M059J (cell line): ENCODE measurements at regions not wholly inside any gene's neighbourhood (a gene's known extent, or its start where the extent isn't known, plus 50 kb on each side); places are given as distances from the start of the nearest gene placed in this dataset.

Experiments
- DNase-seq: peaks from one replicate; pipeline ENCODE4 v3.0.0-alpha.2; 2012; ENCODE audit warnings: low read depth

DNA sequence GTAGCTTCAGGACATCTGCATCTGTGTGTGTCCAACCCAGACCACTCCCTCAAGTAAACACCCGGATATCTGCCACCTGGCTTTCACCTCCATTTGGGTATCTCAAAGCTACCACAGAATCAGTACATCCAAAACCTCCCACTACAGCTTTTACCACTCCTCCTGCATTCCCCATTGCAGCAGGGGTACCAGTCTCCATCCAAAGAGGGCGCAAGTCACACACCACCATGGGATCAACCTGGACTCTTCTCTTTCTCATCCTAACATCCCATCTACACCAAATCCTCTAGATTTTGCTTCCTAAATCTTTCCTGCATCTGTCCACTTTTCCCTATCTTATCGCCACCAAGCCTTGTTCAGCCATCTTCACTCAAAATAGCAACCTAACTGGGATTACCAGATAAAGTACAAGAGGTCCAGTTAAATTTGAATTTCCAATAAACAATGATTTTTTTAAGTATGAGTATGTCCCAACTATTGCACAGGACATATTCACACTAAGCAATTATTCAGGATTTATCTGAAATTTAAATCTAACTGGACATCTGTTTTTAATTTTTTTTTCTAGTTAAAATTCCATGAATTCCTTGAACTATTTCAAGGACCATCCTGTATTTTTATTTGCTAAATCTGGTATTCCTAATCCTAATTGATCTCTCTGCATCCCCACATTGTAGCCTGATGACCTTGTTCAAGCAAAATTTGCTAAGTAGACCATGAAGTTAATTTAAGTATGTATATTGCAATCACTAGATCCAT is 164.3 kb upstream of the MLN start:
- DNase-seq, result no peak

DNA sequence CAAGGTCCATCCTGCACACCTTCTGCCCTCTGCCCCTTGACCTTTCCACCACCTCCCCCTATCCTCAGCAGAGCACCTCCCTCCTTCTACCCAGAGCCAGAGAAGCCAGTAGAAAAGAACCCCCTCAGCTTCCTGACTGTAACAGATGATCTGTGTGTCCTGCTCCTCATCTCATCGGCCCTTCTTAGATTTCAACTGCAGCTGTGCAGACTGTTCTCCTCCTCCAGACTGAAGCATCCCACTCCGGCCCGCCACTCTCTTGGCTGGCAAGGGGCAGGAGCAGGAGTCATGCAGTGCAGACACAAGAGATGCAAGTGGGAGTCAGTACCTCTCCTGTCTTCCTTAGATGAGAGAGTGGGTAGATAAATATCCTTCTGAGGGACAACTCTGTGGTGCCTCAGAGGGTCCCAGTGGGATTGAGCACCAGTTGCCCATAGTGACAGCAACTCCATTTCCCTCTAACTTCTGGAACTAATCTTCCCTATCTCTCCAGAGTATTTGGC is 163.5 kb upstream of the MLN start:
- DNase-seq, result no peak

- no peak for DNase-seq
Observed at GRCh38 chr6:33966536-33966935, 162.7 kb upstream of the MLN start.

- no peak for DNase-seq
Observed at GRCh38 chr6:33965766-33966165, 162.0 kb upstream of the MLN start.

DNA sequence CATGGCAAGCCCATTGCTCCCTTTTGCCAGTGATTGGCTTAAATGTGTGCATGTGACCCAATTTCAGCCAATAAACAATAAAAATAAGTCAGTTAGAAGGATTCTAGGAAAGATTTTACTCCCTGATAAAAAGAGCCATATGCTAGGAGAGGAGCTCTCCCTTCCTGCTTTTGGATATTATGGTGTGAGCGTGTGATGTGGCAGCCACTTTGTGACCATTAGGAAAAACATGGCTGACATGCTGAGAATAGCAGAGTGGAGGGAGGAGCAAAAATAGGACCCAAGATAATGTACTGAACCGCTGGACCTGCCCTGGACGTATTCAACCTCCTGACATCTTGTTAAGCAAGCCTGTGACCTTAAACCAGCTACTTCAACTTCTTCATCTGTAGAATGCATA is 160.6 kb upstream of the MLN start:
- DNase-seq, result no peak

GRCh38 chr6:33963136-33963750 is 159.4 kb upstream of the MLN start:
- no peak for DNase-seq

DNA sequence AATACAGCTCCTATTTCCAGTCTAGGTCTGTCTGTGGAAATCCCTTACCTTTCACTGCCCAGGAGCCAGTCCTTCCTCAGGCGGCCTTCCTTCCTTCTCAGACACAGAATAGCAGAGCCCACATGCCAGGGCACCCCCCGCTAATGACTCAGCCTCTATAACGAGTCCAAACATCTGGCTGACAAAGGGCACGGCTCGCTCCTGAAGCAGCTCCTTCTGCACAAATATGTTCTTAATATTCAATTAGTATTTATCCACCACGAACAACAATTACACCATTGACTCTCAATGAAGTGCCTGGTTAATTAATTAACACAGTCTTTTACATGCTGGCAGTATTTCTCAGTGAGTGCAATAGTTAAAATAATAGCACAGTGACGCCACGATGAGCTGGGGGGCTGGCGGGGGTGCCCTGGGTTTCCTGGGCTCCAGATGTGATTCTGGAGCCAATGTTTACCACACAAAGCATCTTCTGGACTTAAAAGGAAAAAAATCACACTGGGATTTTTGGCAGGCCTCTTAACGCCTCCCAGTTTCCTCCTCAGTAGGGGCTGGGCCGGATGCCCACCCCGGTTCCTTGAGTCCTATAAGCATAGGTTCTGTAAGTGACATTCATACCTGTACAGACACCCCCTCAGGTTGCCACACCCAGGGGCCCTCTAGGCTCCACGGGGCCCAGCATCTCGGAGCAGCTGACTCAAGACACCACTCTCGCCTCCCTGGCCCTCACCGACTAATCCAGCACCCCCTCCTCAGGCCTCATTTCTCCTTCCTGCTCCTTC is 158.6 kb upstream of the MLN start:
- DNase-seq, result peak; percentile 23

DNA sequence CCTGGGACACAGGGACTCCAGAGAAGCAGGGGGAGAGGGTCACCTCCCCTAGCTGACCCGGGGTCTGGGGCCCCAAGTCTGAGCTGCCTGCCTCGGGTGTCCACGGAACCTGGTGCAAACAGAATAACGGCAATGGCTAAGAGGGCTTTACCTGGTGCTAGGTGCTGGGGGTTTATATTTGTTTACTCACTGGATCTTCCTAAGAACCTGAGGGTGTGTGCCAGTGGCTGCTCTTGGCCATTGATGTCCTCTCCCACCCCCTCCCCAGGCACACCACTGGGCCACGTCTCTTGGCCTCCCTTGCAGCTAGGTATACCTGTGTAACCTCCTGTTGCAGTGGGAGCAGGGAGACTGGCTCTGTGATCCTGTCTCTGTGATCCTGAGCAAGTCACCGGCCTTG is 157.9 kb upstream of the MLN start:
- no peak for DNase-seq

DNA sequence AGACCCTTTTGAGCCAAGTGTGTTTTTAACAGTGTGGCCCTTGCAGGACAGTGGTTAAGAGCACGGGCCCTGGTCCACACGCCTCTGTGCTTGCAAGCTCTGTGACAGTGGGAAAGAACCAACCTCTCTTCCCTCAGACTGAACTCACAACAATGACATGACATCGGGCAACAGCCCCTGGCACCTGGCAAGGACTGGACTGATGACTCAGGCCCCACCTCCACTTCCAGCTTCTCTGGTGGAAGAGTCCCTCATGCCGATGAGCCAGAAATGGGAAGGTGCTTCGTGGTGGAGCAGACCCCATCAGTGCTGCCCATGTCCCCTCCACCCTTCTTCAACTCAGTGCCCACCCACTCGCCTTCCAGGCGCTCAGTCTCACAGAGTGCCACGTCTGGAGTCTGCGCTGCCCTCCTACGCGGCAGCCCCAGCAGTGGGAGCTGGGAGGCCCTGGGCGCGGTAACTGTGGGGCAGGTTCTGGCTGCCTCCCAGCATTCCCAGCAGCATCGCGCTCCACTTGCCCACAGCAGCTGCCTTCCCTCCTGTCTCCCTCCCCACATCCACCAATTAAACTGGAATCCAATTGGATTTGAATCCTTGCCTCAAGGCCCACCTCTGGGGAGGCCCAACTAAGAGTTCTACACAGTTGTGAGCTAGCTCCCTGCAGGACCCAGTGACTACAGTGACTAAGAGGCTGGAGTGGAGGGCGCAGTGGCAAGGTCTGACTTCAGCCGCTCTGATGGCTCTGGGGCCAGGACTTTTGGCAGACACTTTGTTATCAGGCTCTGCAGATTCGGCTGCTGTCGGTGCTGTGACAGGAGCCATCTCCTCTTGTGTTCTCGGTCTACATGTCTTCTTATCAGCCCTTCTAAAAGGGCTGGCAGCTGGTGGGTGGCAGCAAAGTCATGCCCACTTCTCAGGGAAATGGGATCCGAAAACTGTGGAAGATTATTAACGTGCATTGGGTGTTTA is 156.8 kb upstream of the MLN start:
- peak; percentile 41 for DNase-seq

DNA sequence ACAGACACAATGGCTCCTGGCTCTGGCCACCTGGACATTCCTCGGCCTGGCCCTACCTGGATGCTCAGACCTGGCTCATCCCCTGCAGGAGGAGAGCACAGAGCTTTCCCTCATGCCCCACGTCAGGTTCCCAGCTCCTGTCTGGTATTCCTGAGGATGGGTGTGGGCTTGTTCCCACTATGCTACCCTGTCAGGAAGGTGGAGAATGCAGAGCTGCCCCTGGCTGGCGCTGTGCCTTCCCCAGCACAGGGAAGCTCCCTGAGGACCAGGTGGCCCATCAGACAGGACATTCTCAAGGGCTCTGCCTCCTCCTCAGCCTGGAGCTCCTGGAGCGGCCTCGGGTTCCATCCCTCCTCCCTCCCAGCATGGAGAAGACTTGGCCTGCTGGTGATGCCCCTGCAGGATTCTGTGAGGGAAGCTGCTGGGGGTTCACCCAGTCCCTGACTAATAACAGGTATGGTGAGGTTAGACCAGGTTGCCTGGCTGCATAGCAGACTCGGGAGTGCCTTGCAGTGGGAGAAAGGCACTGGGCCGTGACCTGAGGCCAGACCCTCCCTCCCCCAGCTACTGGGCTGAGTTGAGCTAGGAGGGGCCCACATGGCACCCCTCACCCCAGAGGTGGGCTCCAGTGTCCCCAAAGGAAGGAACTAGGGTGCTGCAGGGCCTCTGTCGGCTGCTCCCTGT is 156.0 kb upstream of the MLN start:
- DNase-seq, result no peak

- no peak for DNase-seq
Observed at GRCh38 chr6:33959329-33959651, 155.5 kb upstream of the MLN start.

DNA sequence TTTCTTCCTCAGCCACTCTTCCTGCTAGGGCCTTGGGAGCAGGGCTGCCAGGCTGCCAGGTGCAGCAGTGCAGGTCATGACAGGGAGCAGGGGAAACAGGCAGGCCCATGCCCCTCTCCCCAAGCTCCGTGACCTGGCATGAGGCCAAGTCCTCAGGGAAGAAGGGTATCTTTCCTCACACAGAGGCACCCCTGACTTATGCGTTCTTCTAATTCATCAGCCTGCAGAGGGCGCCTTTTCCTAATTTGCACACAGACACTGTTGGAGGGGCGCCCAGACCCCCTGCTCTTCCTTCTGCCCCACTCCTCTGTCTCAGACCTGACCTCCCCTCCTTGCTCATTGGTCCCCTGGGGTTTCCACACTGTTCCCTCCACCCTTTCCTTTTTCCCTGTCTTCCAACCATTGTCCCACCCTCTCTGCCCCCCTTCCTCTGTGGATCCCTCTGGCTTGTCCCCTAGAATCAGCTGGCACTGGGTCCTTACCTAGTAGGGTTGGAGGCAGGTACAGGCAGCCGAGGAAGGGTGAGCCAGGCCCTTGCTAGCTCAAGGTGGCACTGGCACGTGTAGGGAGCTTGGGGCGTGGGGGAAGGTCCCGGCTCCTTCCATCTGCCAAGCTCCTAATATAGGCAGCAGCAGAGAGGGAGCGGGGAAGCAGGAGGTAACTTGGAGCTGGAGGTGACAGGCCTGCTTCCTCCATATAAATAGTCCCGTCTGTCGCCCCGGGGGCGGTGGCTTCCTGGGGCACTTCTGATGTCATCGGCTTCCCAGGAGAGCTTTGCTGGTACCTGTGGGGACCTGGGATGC is 154.9 kb upstream of the MLN start:
- DNase-seq, result no peak

DNA sequence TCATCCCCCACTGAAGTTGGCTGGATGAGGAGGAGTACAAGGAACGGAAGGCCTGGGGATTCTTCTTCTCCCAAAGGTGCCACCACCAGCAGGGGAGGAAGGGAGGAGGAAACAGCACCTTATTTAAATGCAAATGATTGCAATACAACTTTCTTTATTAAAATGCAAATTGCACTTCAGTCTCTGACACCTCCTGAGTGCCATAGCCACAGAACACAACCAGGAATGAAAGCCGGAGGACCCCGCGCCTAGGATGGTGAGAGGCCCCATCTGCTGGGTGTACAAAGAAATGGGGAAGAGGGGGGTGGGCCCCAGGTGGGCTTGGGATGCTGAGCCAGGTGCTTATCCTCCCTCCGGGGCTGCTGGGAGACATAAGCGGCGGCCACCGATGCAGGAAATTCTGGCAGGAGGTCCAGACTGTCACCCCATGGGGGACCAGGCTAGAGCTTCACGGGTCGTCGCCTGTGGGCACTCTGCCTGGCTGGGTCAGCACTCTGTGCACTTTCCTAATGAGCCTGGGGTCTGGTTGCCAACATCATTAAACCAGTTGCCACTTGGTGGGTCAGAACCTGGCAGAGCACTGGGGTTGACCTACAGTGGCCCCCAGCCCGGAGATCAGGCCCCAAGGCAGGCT is 154.2 kb upstream of the MLN start:
- DNase-seq, result no peak

DNA sequence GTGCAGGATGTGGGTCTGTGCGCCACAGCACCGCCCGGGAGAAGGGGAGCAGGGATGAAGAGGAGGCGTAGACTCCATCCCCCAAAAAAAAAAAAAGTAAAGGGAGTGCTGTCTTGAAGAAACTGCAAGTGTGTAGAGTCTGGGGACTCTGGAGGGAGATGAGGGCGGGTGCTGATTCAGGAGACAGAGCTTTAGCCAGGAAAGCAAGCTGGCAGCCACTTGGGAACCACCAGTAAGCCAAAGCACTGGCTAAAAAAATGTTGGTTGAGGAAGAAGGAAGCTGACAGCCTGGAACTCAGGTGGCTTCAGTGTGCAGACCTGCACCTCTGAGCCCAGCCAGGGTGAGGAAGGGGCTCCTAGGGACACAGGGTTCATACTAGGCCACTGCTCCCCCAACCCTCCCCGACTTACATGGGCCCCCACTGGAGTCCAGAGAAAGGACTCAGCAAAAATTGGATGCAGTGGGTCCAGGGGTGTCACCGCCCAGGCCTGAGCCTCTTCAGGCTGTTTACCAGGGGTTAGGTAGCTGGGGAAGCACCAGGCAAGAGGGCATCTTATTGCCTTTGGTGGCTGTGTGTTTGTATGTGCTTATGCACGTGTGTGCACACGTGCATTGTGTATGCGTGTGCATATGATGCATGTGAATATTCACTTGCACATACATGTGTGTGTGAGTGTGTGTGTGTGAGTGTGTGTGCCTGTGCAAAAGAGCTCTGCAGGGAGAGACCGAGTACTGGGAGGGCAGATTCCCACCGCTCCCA is 153.5 kb upstream of the MLN start:
- DNase-seq, result no peak

DNA sequence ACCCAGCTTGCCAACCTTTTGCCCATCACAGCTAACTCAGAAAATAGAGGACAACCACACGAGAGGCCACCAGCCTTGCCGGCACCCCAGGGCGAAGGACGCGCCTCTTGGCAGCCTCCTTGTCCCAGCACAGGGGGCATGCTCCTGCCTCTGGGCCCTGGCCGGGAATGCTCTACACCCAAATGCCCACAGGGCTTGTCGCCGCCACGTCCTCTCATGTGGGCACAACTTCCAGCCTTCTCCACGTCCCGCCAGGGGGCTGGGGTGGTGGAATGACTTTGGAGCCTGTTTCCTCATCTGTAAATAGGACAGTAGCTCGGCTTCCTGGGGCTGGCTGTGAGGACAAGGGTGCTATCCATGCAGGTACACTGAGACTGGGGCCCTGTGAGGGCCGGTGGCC is 152.4 kb upstream of the MLN start:
- DNase-seq, result no peak

GRCh38 chr6:33955566-33955965 is 151.8 kb upstream of the MLN start:
- no peak for DNase-seq

- DNase-seq, result no peak
Observed at GRCh38 chr6:33954453-33954852, 150.7 kb upstream of the MLN start.

DNA sequence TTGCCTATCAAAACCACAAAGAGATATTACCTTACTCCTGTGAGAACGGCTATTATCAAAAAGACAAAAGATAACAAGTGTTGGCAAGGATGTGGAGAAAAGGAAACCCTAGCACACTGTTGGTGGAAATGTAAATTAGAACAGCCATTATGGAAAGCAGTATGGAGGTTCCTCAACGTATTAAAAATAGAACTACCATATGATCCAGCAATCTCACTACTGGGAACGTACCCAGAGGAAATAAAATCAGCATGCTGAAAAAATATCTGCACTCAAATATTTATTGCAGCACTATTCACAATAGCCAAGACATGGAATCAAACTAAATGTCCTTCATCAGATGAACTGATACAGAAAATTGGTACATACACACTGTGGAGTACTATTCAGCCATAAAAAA is 149.4 kb upstream of the MLN start:
- DNase-seq, result no peak

DNA sequence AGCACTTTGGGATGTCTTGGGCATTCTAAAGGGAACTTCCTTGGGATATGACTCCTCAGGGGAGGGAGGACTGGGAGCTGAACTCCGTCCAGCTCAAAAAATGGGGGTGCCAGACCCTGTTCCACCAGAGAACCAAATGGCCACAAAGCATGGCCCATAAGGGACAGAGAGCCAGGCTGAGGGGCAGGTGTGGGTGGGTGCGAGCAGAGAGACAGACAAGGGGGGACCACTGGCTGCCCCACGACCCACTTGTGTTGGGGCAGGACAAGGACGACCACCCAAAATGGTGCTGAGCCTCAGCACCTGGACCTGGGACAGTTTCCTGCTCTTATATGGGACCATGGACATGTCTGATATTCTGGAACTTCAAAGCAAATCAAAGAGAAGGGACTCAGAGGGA is 148.2 kb upstream of the MLN start:
- DNase-seq, result no peak
